ENCODE measurements at regions not wholly inside any gene's neighbourhood (a gene's known extent, or its start where the extent isn't known, plus 50 kb on each side); places are given as distances from the start of the nearest gene placed in this dataset.

DNA sequence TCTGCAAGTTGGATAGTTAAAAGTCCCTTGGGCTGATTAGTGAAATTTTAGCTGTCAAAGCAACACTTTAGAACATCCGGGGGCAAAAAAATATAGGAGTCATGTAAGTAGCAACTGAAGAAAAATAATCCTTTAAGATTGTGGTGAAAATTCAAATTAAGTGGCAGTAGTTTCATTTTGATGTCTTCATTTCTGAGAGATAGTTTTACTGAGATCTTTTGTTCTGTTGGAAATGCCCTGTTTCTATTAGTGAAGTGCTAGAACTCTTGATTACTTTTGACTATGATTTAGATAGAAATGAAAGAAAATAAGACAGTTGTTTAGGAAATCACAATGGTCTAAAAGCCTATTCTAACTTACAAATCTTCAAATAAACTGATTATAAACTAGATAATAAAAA lies 587.3 kb upstream of the MMS22L start:
- Histone ChIP-seq H3K27me3 (ENCODE audit: control insufficient read depth, insufficient read depth, low read length) (no peaks in the 10 kb centered on the region), H3K4me3 (ENCODE audit: low read depth, low read length) (no peak overlapping the region), H3K36me3 (ENCODE audit: control insufficient read depth, insufficient read depth, low read length) (no peaks in the 10 kb centered on the region)
- TF ChIP-seq, protein P1, sequence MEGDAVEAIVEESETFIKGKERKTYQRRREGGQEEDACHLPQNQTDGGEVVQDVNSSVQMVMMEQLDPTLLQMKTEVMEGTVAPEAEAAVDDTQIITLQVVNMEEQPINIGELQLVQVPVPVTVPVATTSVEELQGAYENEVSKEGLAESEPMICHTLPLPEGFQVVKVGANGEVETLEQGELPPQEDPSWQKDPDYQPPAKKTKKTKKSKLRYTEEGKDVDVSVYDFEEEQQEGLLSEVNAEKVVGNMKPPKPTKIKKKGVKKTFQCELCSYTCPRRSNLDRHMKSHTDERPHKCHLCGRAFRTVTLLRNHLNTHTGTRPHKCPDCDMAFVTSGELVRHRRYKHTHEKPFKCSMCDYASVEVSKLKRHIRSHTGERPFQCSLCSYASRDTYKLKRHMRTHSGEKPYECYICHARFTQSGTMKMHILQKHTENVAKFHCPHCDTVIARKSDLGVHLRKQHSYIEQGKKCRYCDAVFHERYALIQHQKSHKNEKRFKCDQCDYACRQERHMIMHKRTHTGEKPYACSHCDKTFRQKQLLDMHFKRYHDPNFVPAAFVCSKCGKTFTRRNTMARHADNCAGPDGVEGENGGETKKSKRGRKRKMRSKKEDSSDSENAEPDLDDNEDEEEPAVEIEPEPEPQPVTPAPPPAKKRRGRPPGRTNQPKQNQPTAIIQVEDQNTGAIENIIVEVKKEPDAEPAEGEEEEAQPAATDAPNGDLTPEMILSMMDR (IDR thresholded peaks at IDR 0.05; ENCODE audit: insufficient read depth, low read length, severe bottlenecking) = no peak
- FAIRE-seq (no peak), DNase-seq (ENCODE audit: low read depth) (no peak)

DNA sequence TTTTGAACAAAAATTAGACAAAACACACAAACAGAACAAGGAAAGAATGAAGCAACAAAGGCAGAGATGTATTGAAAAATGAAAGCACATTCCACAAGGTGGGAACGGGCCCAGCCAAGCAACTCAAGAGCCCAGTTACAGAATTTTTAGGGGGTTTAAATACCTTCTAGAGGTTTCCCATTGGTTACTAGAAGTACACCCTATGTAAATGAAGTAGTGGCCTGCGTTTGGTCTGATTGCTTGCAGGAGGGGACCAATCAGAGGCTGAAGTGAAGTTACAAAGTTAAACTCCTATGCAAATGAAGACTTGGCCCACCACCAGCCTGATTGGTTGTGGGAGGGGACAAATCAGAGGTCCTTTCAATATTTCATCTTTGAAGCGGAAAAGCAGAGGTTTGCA lies 593.7 kb upstream of the MMS22L start:
- FAIRE-seq = no peak
- no peak for DNase-seq (ENCODE audit: low read depth)
- Histone ChIP-seq H3K27me3 (ENCODE audit: control insufficient read depth, insufficient read depth, low read length) (no peaks in the 10 kb centered on the region), H3K4me3 (ENCODE audit: low read depth, low read length) (no peak overlapping the region), H3K36me3 (ENCODE audit: control insufficient read depth, insufficient read depth, low read length) (no peaks in the 10 kb centered on the region)
- TF ChIP-seq, protein P1 (IDR thresholded peaks at IDR 0.05; ENCODE audit: insufficient read depth, low read length, severe bottlenecking) = no peak

DNA sequence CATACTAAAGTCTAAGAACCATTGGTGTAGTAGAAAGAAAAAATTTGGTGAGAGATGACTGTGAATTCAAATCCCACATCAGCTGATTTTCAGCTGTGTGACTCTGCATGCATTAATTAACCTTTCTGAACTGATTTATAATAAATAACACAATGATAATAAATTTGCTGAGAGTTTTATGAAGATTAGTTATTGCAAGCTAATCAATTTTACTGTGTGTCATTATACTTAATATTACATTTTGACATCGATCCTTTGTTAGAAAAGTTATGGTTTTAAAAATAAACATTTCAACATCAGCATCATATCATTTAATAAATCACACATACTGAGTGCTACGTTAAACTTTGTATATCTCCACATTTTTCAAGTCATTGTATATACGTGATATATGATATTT lies 599.7 kb upstream of the MMS22L start:
- FAIRE-seq = no peak
- Histone ChIP-seq H3K4me3 (ENCODE audit: low read depth, low read length) (no peak overlapping the region), H3K36me3 (ENCODE audit: control insufficient read depth, insufficient read depth, low read length) (no peaks in the 10 kb centered on the region), H3K27me3 (ENCODE audit: control insufficient read depth, insufficient read depth, low read length) (no peaks in the 10 kb centered on the region)
- no peak for DNase-seq (ENCODE audit: low read depth)
- TF ChIP-seq, protein P1 (IDR thresholded peaks at IDR 0.05; ENCODE audit: insufficient read depth, low read length, severe bottlenecking) = no peak

DNA sequence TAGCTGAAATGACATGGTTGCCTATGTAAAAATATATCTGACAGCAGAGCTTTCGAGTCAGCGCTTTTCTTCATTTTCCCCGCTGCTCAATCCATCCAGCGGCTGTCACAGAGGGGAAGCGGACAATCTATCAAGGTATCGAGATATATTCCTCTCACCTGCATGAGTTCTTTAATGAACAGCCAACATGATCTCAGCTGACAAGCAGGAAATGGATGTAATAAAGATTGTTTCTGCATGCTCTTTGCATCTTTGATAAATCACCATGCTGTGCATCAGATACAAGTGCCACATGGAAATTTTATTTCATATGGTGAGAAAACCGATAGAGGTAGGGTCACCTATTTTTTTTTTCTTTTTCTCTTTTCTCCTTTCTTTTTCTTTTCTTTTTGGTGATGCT lies 602.3 kb upstream of the MMS22L start:
- DNase-seq (ENCODE audit: low read depth) = no peak
- Histone ChIP-seq H3K4me3 (ENCODE audit: low read depth, low read length) (no peak overlapping the region), H3K36me3 (ENCODE audit: control insufficient read depth, insufficient read depth, low read length) (no peaks in the 10 kb centered on the region), H3K27me3 (ENCODE audit: control insufficient read depth, insufficient read depth, low read length) (no peaks in the 10 kb centered on the region)
- FAIRE-seq = no peak
- TF ChIP-seq, protein P1 (IDR thresholded peaks at IDR 0.05; ENCODE audit: insufficient read depth, low read length, severe bottlenecking) = no peak

DNA sequence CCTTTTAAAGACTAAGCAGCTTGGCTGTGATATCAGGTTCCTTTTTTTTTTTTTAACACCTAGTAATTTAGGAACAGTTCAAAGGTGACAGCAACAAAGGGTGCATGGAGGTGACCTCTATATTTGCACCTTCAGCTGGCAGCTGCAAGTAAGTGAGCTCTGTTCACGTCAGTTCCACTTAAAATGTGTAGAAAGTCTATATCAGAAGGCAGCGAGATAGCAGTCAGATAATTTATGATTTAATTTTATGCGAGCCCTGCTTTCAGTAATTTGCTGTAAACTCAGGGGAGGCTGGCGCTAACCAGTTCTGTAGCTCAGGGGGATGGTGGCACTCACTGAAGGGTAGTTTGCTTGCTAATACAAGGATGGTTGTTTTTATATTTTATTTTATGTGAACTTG lies 602.8 kb upstream of the MMS22L start:
- DNase-seq (ENCODE audit: low read depth) (no peak), FAIRE-seq (no peak)
- Histone ChIP-seq H3K4me3 (ENCODE audit: low read depth, low read length) (no peak overlapping the region), H3K36me3 (ENCODE audit: control insufficient read depth, insufficient read depth, low read length) (no peaks in the 10 kb centered on the region), H3K27me3 (ENCODE audit: control insufficient read depth, insufficient read depth, low read length) (no peaks in the 10 kb centered on the region)
- TF ChIP-seq, protein P1 (IDR thresholded peaks at IDR 0.05; ENCODE audit: insufficient read depth, low read length, severe bottlenecking) = no peak

DNA sequence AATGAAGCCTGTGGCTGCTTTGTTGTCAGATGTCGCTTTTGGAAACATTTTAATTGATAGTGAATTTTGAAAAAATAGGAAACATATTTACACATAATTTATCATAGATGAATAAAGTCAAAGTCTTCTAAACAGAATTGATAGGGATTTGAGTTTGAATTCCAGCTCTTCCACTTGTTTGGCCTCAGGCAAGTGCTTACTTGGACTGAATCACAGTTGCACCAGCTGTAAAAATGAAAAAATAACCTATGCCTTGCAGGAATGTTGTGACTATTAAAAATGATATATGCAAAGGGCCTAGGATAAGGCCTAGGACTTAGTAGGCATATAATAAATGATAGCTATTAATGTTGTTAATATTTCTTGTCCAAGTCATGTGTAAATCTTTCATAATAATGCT lies 618.5 kb upstream of the MMS22L start:
- TF ChIP-seq, protein P1 (IDR thresholded peaks at IDR 0.05; ENCODE audit: insufficient read depth, low read length, severe bottlenecking) = no peak
- H3K4me3 ChIP-seq (ENCODE audit: low read depth, low read length) = no peak overlapping the region
- no peak for FAIRE-seq
- H3K36me3 ChIP-seq (ENCODE audit: control insufficient read depth, insufficient read depth, low read length) = no peaks in the 10 kb centered on the region
- H3K27me3 ChIP-seq (ENCODE audit: control insufficient read depth, insufficient read depth, low read length) = no peaks in the 10 kb centered on the region
- DNase-seq (ENCODE audit: low read depth) = peak; percentile 40

Data from bronchial epithelial cell (primary cell).